Muscle layer of duodenum (tissue), 2 donors: ENCODE measurements at regions not wholly inside any gene's neighbourhood (a gene's known extent, or its start where the extent isn't known, plus 50 kb on each side); places are given as distances from the start of the nearest gene placed in this dataset.
"Not testable (repeated sequence)": the region's sequence is repeated elsewhere in the genome, so short reads cannot be mapped to it uniquely, and the experiment has no call there.

Source experiments
- H3K27ac ChIP-seq: one replicate; pipeline ENCODE4 v1.7.0; 2013; ENCODE audit warnings: mild to moderate bottlenecking, low read length
- H3K27me3 ChIP-seq: one replicate; pipeline ENCODE4 v1.7.0; 2013; ENCODE audit warnings: low read depth, mild to moderate bottlenecking, control low read depth, low read length
- H3K36me3 ChIP-seq, 2 donors: one replicate each; pipeline ENCODE4 v1.7.0; 2013; ENCODE audit warnings: low read length in 2 of 2, control low read depth in 1 of 2, mild to moderate bottlenecking in 1 of 2; ENCODE audit not compliant: insufficient read depth in 2 of 2, control insufficient read depth in 1 of 2
- H3K4me1 ChIP-seq, 2 donors: one replicate each; pipeline ENCODE4 v1.7.0; 2013; ENCODE audit warnings: low read length in 2 of 2, mild to moderate bottlenecking in 2 of 2, control low read depth in 1 of 2, moderate library complexity in 1 of 2; ENCODE audit not compliant: insufficient read depth in 2 of 2, control insufficient read depth in 1 of 2
- H3K4me3 ChIP-seq, 2 donors: one replicate each; pipeline ENCODE4 v1.7.0; 2013; ENCODE audit warnings: low read length in 2 of 2, low read depth in 1 of 2, mild to moderate bottlenecking in 1 of 2
- H3K9me3 ChIP-seq, 2 donors: one replicate each; pipeline ENCODE4 v1.7.0; 2013; ENCODE audit warnings: low read length in 2 of 2, control low read depth in 1 of 2, mild to moderate bottlenecking in 1 of 2; ENCODE audit not compliant: control insufficient read depth in 1 of 2
- donor health status: healthy.

- no peak overlapping the region for H3K27ac ChIP-seq
- H3K9me3 ChIP-seq, result no peaks in the 10 kb centered on the region
- no peaks in the 10 kb centered on the region for H3K36me3 ChIP-seq
- H3K4me3 ChIP-seq, result no peak overlapping the region
- peaks cover 0 to 12% of the 10 kb centered on the region in 2 donors for H3K4me1 ChIP-seq
- H3K27me3 ChIP-seq, result no peaks in the 10 kb centered on the region
Observed at GRCh38 chr14:59132796-59133494, 55.5 kb upstream of the DAAM1 start.

DNA sequence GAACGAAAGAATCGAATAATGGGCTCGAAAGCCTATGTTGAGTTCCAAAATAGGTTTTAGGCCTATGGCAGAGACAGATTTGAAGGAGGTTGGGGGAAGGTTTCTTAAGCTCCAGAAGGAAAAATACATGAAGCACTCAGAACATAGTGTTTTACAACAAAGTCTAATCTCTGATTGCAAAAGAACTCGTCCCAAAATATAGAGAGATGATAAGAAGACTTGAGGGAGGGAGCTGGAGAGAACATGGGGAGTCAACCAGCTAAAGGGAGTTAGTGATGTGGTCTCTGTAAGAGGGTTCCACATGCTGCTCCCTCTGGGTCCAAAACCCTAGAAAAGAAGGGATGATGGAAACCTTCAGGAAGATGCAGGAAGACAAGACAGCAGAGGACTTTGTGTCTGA is 54.8 kb upstream of the DAAM1 start:
- H3K9me3 ChIP-seq, result no peaks in the 10 kb centered on the region
- H3K4me3 ChIP-seq, result no peak overlapping the region
- no peak overlapping the region for H3K27ac ChIP-seq
- H3K36me3 ChIP-seq, result no peaks in the 10 kb centered on the region
- no peaks in the 10 kb centered on the region for H3K27me3 ChIP-seq
- peaks cover 0 to 12% of the 10 kb centered on the region in 2 donors for H3K4me1 ChIP-seq

DNA sequence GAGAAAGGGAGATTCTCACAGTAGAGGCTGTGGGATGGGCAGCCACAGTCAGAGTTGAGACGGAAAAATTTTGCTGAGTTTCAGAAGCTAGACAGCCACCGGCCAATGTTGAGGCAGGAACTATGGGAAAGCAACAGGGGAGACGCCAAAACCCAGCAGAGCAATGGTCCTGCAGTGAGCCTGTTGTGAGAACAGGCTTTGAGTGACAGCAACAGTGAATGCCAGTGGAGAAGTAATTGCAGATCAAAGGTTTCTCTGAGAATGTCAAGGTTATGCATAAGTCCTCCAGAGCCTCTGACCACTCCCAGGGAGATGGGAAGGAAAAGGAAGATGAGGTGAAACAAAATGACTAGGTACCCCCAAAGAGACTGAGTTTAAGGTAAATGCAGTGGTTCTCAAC is 54.2 kb upstream of the DAAM1 start:
- H3K36me3 ChIP-seq, result no peaks in the 10 kb centered on the region
- H3K27me3 ChIP-seq, result no peaks in the 10 kb centered on the region
- peaks cover 0 to 12% of the 10 kb centered on the region in 2 donors for H3K4me1 ChIP-seq
- H3K27ac ChIP-seq, result no peak overlapping the region
- no peak overlapping the region for H3K4me3 ChIP-seq
- H3K9me3 ChIP-seq, result no peaks in the 10 kb centered on the region

- H3K27me3 ChIP-seq, result no peaks in the 10 kb centered on the region
- no peak overlapping the region for H3K27ac ChIP-seq
- no peak overlapping the region for H3K4me3 ChIP-seq
- H3K9me3 ChIP-seq, result no peaks in the 10 kb centered on the region
- H3K36me3 ChIP-seq, result no peaks in the 10 kb centered on the region
- H3K4me1 ChIP-seq, result peaks cover 0 to 12% of the 10 kb centered on the region in 2 donors
Observed at GRCh38 chr14:59137256-59137655, 51.2 kb upstream of the DAAM1 start.

GRCh38 chr14:59138576-59138975 is 49.9 kb upstream of the DAAM1 start:
- not testable (repeated sequence) for H3K4me1 ChIP-seq, H3K9me3 ChIP-seq, H3K4me3 ChIP-seq, H3K27me3 ChIP-seq, H3K36me3 ChIP-seq, H3K27ac ChIP-seq
